ENCODE measurements at regions not wholly inside any gene's neighbourhood (a gene's known extent, or its start where the extent isn't known, plus 50 kb on each side); places are given as distances from the start of the nearest gene placed in this dataset.
A peak's percentile ranks its signal among the peaks of the same experiment; 100 is the strongest.

- no peak for DNase-seq
Observed at GRCh38 chr18:22678486-22678885, 254.6 kb upstream of the RBBP8 start.

GRCh38 chr18:22680944-22681343 lies 252.2 kb upstream of the RBBP8 start:
- DNase-seq: no peak

GRCh38 chr18:22681908-22682307 lies 251.2 kb upstream of the RBBP8 start:
- DNase-seq: no peak

- DNase-seq: no peak
Observed at GRCh38 chr18:22682720-22683119, 250.4 kb upstream of the RBBP8 start.

GRCh38 chr18:22683196-22683676 lies 249.9 kb upstream of the RBBP8 start:
- DNase-seq: peak; percentile 20 to 87 (median 59)

GRCh38 chr18:22683786-22684185 lies 249.3 kb upstream of the RBBP8 start:
- no peak for DNase-seq

GRCh38 chr18:22684268-22684667 lies 248.9 kb upstream of the RBBP8 start:
- no peak for DNase-seq

GRCh38 chr18:22685788-22686187 lies 247.3 kb upstream of the RBBP8 start:
- no peak for DNase-seq

GRCh38 chr18:22687892-22688680 lies 245.0 kb upstream of the RBBP8 start:
- DNase-seq: no peak

GRCh38 chr18:22688877-22689496 lies 244.1 kb upstream of the RBBP8 start:
- DNase-seq: no peak

GRCh38 chr18:22689712-22690111 lies 243.4 kb upstream of the RBBP8 start:
- DNase-seq: no peak

GRCh38 chr18:22690556-22690955 lies 242.6 kb upstream of the RBBP8 start:
- DNase-seq: no peak

GRCh38 chr18:22691946-22692710 lies 241.0 kb upstream of the RBBP8 start:
- no peak for DNase-seq

- no peak for DNase-seq
Observed at GRCh38 chr18:22694954-22695353, 238.2 kb upstream of the RBBP8 start.

- DNase-seq: no peak
Observed at GRCh38 chr18:22695674-22696073, 237.5 kb upstream of the RBBP8 start.

GRCh38 chr18:22697561-22697960 lies 235.6 kb upstream of the RBBP8 start:
- no peak for DNase-seq

GRCh38 chr18:22698711-22699110 lies 234.4 kb upstream of the RBBP8 start:
- no peak for DNase-seq

- DNase-seq: no peak
Observed at GRCh38 chr18:22699629-22700028, 233.5 kb upstream of the RBBP8 start.

- DNase-seq: no peak
Observed at GRCh38 chr18:22700920-22701319, 232.2 kb upstream of the RBBP8 start.

GRCh38 chr18:22701326-22701725 lies 231.8 kb upstream of the RBBP8 start:
- no peak for DNase-seq

GRCh38 chr18:22701795-22702194 lies 231.3 kb upstream of the RBBP8 start:
- no peak for DNase-seq

- no peak for DNase-seq
Observed at GRCh38 chr18:22702806-22703205, 230.3 kb upstream of the RBBP8 start.

GRCh38 chr18:22703883-22704585 lies 229.1 kb upstream of the RBBP8 start:
- DNase-seq: peak; percentile 19 to 73 (median 32)

All from NCI-H1417 (cell line).